HepG2 (cell line): ENCODE measurements at regions not wholly inside any gene's neighbourhood (a gene's known extent, or its start where the extent isn't known, plus 50 kb on each side); places are given as distances from the start of the nearest gene placed in this dataset.

Experiments
- FOXJ3 ChIP-seq: sonication (generic); formaldehyde crosslinking; IDR thresholded peaks from 2 replicates; pipeline ENCODE4 v1.4.0; 2020; ENCODE audit warnings: missing genetic modification reagents, mild to moderate bottlenecking, borderline replicate concordance
- HIVEP1 ChIP-seq: sonication (generic); formaldehyde crosslinking; IDR thresholded peaks from 2 replicates; pipeline ENCODE4 v1.4.0; 2020; ENCODE audit warnings: mild to moderate bottlenecking, missing genetic modification reagents
- MEF2D ChIP-seq: sonication (generic); formaldehyde crosslinking; IDR thresholded peaks from 2 replicates; pipeline ENCODE4 v1.5.1; 2020; ENCODE audit warnings: mild to moderate bottlenecking, missing genetic modification reagents
- MNT ChIP-seq: fragments of 450-650 bp; IDR thresholded peaks from 2 replicates; pipeline ENCODE4 v1.6.1; 2016
- NONO ChIP-seq, 2 experiments: fragments of 450-650 bp in 1 of 2; sonication (generic) in 1 of 2; formaldehyde crosslinking in 1 of 2; IDR thresholded peaks in 1 of 2; conservative IDR thresholded peaks in 1 of 2; 2 replicates each; pipeline versions ENCODE4 v1.6.1 to v1.8.0; 2017 to 2022; ENCODE audit warnings: mild to moderate bottlenecking in 1 of 2, missing genetic modification reagents in 1 of 2, moderate library complexity in 1 of 2
- PITX1 ChIP-seq: sonication (generic); formaldehyde crosslinking; IDR thresholded peaks from 2 replicates; pipeline ENCODE4 v1.5.1; 2020; ENCODE audit warnings: mild to moderate bottlenecking, missing genetic modification reagents
- XRCC5 ChIP-seq: fragments of 200-400 bp; formaldehyde crosslinking; optimal IDR thresholded peaks from 2 replicates; pipeline ENCODE3; 2017; ENCODE audit warnings: mild to moderate bottlenecking, low read length
- ZKSCAN8 ChIP-seq: IDR thresholded peaks from 2 replicates; pipeline ENCODE4 v1.6.1; 2016; ENCODE audit warnings: borderline replicate concordance, missing genetic modification reagents, missing compliant biosample characterization
- ZNF530 ChIP-seq: sonication (generic); formaldehyde crosslinking; IDR thresholded peaks from 2 replicates; pipeline ENCODE4 v1.5.0; 2020; ENCODE audit warnings: low read depth, mild to moderate bottlenecking, missing genetic modification reagents
- ZNF556 ChIP-seq: sonication (generic); formaldehyde crosslinking; IDR thresholded peaks from 2 replicates; pipeline ENCODE4 v1.4.0; 2020; ENCODE audit warnings: mild to moderate bottlenecking, missing genetic modification reagents, borderline replicate concordance
- ZNF737 ChIP-seq: sonication (generic); formaldehyde crosslinking; IDR thresholded peaks from 2 replicates; pipeline ENCODE4 v1.5.0; 2020; ENCODE audit warnings: missing genetic modification reagents, mild to moderate bottlenecking, borderline replicate concordance
- ZNF83 ChIP-seq: sonication (generic); formaldehyde crosslinking; IDR thresholded peaks from 2 replicates; pipeline ENCODE4 v1.4.0; 2020; ENCODE audit warnings: missing genetic modification reagents, mild to moderate bottlenecking, borderline replicate concordance
- TF ChIP-seq, protein P1 (sequence below): sonication (generic); formaldehyde crosslinking; IDR thresholded peaks from 2 replicates; pipeline ENCODE4 v1.4.0; 2020; ENCODE audit warnings: missing genetic modification reagents
- TF ChIP-seq, protein P2 (sequence below): sonication (generic); formaldehyde crosslinking; IDR thresholded peaks from 2 replicates; pipeline ENCODE4 v1.4.0; 2020; ENCODE audit warnings: missing genetic modification reagents
- TF ChIP-seq, protein P3 (sequence below): sonication (generic); formaldehyde crosslinking; IDR thresholded peaks from 2 replicates; pipeline ENCODE4 v1.5.1; 2020; ENCODE audit warnings: missing genetic modification reagents, mild to moderate bottlenecking, borderline replicate concordance
- TF ChIP-seq, protein P4 (sequence below): IDR thresholded peaks from 2 replicates; pipeline ENCODE4 v1.6.1; 2016

DNA sequence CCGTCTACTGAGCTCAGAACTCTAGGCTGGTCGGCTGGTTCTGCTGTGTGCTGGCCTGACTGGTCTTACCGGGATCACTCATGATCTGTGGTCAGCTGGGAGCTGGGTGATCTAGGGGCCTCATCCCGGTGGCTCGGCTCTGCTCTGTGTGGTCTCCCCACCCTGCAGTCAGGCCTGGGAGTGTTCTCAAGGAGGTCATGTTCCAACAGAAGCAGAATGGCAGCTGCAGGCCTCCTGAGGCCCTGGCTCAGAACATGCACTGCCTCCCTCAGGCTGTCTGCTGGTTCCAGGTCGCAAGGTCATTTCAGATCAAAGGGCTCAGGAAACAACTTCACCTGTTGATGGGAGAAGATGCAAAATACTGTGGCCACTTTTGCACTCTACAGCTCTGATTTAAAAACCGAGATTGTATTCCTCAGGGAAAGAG lies 81.1 kb upstream of the RFX8 start (continued):
- TF ChIP-seq, protein P1, sequence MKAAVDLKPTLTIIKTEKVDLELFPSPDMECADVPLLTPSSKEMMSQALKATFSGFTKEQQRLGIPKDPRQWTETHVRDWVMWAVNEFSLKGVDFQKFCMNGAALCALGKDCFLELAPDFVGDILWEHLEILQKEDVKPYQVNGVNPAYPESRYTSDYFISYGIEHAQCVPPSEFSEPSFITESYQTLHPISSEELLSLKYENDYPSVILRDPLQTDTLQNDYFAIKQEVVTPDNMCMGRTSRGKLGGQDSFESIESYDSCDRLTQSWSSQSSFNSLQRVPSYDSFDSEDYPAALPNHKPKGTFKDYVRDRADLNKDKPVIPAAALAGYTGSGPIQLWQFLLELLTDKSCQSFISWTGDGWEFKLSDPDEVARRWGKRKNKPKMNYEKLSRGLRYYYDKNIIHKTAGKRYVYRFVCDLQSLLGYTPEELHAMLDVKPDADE (CRISPR knock-in tag) = no peak
- TF ChIP-seq ZNF556 (CRISPR knock-in tag) (peak; percentile 24; the same call in 1 of the 2 replicates), MEF2D (peak; percentile 81; the same call in 1 of the 2 replicates), ZKSCAN8 (CRISPR knock-in tag) (0 out of 2 replicates have a peak, but pooled peaks have one; percentile 23), HIVEP1 (CRISPR knock-in tag) (no peak), FOXJ3 (CRISPR knock-in tag) (peak; percentile 52; the same call in 1 of the 2 replicates), MNT (no peak), ZNF737 (CRISPR knock-in tag) (no peak), NONO (IDR thresholded peaks at IDR 0.05) (no peak), NONO (CRISPR knock-in tag; conservative IDR thresholded peaks at IDR 0.05) (no peak), XRCC5 (peak; percentile 83), ZNF83 (CRISPR knock-in tag) (no peak), PITX1 (CRISPR knock-in tag) (peak; percentile 88), ZNF530 (CRISPR knock-in tag) (no peak)
- TF ChIP-seq, protein P2, sequence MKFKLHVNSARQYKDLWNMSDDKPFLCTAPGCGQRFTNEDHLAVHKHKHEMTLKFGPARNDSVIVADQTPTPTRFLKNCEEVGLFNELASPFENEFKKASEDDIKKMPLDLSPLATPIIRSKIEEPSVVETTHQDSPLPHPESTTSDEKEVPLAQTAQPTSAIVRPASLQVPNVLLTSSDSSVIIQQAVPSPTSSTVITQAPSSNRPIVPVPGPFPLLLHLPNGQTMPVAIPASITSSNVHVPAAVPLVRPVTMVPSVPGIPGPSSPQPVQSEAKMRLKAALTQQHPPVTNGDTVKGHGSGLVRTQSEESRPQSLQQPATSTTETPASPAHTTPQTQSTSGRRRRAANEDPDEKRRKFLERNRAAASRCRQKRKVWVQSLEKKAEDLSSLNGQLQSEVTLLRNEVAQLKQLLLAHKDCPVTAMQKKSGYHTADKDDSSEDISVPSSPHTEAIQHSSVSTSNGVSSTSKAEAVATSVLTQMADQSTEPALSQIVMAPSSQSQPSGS (CRISPR knock-in tag) = peak; percentile 53; the same call in 1 of the 2 replicates
- TF ChIP-seq, protein P3, sequence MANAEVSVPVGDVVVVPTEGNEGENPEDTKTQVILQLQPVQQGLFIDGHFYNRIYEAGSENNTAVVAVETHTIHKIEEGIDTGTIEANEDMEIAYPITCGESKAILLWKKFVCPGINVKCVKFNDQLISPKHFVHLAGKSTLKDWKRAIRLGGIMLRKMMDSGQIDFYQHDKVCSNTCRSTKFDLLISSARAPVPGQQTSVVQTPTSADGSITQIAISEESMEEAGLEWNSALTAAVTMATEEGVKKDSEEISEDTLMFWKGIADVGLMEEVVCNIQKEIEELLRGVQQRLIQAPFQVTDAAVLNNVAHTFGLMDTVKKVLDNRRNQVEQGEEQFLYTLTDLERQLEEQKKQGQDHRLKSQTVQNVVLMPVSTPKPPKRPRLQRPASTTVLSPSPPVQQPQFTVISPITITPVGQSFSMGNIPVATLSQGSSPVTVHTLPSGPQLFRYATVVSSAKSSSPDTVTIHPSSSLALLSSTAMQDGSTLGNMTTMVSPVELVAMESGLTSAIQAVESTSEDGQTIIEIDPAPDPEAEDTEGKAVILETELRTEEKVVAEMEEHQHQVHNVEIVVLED = 0 out of 2 replicates have a peak, but pooled peaks have one; percentile 24
- TF ChIP-seq, protein P4, sequence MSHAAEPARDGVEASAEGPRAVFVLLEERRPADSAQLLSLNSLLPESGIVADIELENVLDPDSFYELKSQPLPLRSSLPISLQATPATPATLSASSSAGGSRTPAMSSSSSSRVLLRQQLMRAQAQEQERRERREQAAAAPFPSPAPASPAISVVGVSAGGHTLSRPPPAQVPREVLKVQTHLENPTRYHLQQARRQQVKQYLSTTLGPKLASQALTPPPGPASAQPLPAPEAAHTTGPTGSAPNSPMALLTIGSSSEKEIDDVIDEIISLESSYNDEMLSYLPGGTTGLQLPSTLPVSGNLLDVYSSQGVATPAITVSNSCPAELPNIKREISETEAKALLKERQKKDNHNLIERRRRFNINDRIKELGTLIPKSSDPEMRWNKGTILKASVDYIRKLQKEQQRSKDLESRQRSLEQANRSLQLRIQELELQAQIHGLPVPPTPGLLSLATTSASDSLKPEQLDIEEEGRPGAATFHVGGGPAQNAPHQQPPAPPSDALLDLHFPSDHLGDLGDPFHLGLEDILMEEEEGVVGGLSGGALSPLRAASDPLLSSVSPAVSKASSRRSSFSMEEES = no peak
